Spleen (tissue), 11 donors: ENCODE measurements at regions not wholly inside any gene's neighbourhood (a gene's known extent, or its start where the extent isn't known, plus 50 kb on each side); places are given as distances from the start of the nearest gene placed in this dataset.
A peak's percentile ranks its signal among the peaks of the same experiment; 100 is the strongest.
"Not testable (repeated sequence)": the region's sequence is repeated elsewhere in the genome, so short reads cannot be mapped to it uniquely, and the experiment has no call there.

Experiments used
- DNase-seq: peaks from one replicate; pipeline ENCODE4 v3.0.0-alpha.2; 2020
- H3K27ac ChIP-seq, 8 donors: fragments of 200-600 bp; sonication (generic) in 7 of 8; 1 replicate in 4 of 8; 2 replicates in 4 of 8; pipeline versions ENCODE4 v1.5.0 to v1.8.0; 2016 to 2021; ENCODE audit warnings: inconsistent platforms in 4 of 8, mild to moderate bottlenecking in 4 of 8, moderate library complexity in 1 of 8
- H3K27me3 ChIP-seq, 7 donors: fragments of 200-600 bp; sonication (generic) in 6 of 7; replicated peaks in 1 of 7; 1 replicate in 4 of 7; 2 replicates in 3 of 7; pipeline versions ENCODE4 v1.5.0 to v1.8.0; 2016 to 2021; ENCODE audit warnings: inconsistent platforms in 3 of 7, mild to moderate bottlenecking in 1 of 7
- H3K36me3 ChIP-seq, 6 donors: fragments of 200-600 bp; sonication (generic) in 5 of 6; 1 replicate in 4 of 6; 2 replicates in 2 of 6; pipeline versions ENCODE4 v1.5.0 to v1.8.0; 2016 to 2021; ENCODE audit warnings: inconsistent platforms in 2 of 6
- H3K4me1 ChIP-seq, 6 donors: fragments of 200-600 bp; sonication (generic) in 5 of 6; 1 replicate in 3 of 6; 2 replicates in 3 of 6; pipeline versions ENCODE4 v1.5.0 to v1.8.0; 2016 to 2021; ENCODE audit warnings: inconsistent platforms in 3 of 6
- H3K4me3 ChIP-seq, 8 donors: fragments of 200-600 bp; sonication (generic) in 7 of 8; 1 replicate in 4 of 8; 2 replicates in 4 of 8; pipeline versions ENCODE4 v1.5.0 to v1.8.0; 2016 to 2021; ENCODE audit warnings: inconsistent platforms in 4 of 8, mild to moderate bottlenecking in 4 of 8, moderate library complexity in 2 of 8
- H3K9me3 ChIP-seq, 8 donors: fragments of 200-600 bp; sonication (generic) in 7 of 8; 1 replicate in 4 of 8; 2 replicates in 4 of 8; pipeline versions ENCODE4 v1.5.0 to v1.8.0; 2016 to 2021; ENCODE audit warnings: inconsistent platforms in 4 of 8
- POLR2A ChIP-seq, 3 donors: fragments of 450-650 bp; IDR thresholded peaks; one replicate each; pipeline ENCODE4 v1.5.1; 2017; ENCODE audit warnings: antibody characterized with exemption in 3 of 3, mild to moderate bottlenecking in 1 of 3
- POLR2AphosphoS5 ChIP-seq, 3 donors: sonication (generic); formaldehyde crosslinking; IDR thresholded peaks; one replicate each; pipeline ENCODE4 v1.5.1; 2017; ENCODE audit warnings: antibody characterized with exemption in 3 of 3
- WGBS, 5 donors: extraction: QIAGEN DNeasy Blood & Tissue Kit in 3 of 5; methylation state at CpG; one replicate each; pipeline versions ENCODE4 v1.1.5 to v1.1.7; 2013 to 2018; 5-methylcytosine and 5-hydroxymethylcytosine counted together
- intact Hi-C: fragments of 100-400 bp; cut with DNase I; formaldehyde crosslinking; loops from one replicate; pipeline ENCODE4 v1.15.0; 2023; ENCODE audit warnings: low total_unique reads
- TF ChIP-seq, protein P1 (sequence below), 11 experiments: fragments of 200-600 bp in 7 of 11; fragments of 450-650 bp in 4 of 11; sonication (generic) in 4 of 11; IDR thresholded peaks in 8 of 11; conservative IDR thresholded peaks in 3 of 11; 1 replicate in 7 of 11; 2 replicates in 4 of 11; pipeline versions ENCODE4 v1.4.0 to v1.8.0; 2016 to 2021; ENCODE audit warnings: antibody characterized with exemption in 11 of 11, inconsistent platforms in 4 of 11, mild to moderate bottlenecking in 1 of 11
- donor health status: healthy with polysubstance abuse.
- donor health status: DM: no; HTN: no; CAD: no; lungs with moderate emphysema.
- donor health status: DM: no; HTN: no; CAD: no.
- donor health status: Bipolar disorder and iron deficiency.
- donor health status: healthy.
- donor health status: DM: no; HTN: no; CAD: no.
- donor health status: DM: yes; HTN: yes; CAD: no.

DNA sequence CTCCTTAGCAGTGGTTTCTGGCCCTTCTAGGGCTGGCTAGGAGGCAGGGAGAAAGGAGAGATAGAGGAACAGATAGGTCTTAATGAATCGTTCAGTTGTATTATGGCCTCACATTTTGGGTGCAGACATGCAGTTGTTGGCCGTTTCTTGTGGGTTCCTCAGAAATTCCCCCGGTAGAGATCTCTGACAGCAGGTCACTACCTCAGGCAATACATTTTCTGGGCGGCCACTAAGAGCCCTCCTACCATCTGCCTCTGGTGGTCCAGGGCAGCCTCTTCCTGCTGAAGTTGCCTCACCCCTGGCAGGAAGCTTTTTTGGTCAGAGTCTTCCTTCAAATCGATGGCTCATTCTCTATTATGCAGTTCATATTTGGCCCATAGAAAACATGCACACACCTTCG is 266.1 kb downstream of the SV2B start:
- TF ChIP-seq POLR2AphosphoS5 (IDR thresholded peaks at IDR 0.05) = no peak
- no peak for TF ChIP-seq POLR2A (IDR thresholded peaks at IDR 0.05)
- TF ChIP-seq, protein P1, sequence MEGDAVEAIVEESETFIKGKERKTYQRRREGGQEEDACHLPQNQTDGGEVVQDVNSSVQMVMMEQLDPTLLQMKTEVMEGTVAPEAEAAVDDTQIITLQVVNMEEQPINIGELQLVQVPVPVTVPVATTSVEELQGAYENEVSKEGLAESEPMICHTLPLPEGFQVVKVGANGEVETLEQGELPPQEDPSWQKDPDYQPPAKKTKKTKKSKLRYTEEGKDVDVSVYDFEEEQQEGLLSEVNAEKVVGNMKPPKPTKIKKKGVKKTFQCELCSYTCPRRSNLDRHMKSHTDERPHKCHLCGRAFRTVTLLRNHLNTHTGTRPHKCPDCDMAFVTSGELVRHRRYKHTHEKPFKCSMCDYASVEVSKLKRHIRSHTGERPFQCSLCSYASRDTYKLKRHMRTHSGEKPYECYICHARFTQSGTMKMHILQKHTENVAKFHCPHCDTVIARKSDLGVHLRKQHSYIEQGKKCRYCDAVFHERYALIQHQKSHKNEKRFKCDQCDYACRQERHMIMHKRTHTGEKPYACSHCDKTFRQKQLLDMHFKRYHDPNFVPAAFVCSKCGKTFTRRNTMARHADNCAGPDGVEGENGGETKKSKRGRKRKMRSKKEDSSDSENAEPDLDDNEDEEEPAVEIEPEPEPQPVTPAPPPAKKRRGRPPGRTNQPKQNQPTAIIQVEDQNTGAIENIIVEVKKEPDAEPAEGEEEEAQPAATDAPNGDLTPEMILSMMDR (IDR thresholded peaks at IDR 0.05 in 8 of 11, conservative IDR thresholded peaks at IDR 0.05 in 3 of 11) = no peak
- H3K27ac ChIP-seq = no peak overlapping the region
- DNase-seq = no peak
- WGBS, 5 donors = 48 to 65% (median 52%) methylated on average over 6 of the region's 6 CpGs
- peaks cover 0 to 28% (median 17%) of the 10 kb centered on the region in 8 donors for H3K9me3 ChIP-seq
- H3K36me3 ChIP-seq = no peaks in the 10 kb centered on the region
- intact Hi-C loops = no loop called here
- H3K4me3 ChIP-seq = no peak overlapping the region
- H3K4me1 ChIP-seq = peaks cover 0 to 18% (median 10%) of the 10 kb centered on the region in 6 donors
- peaks cover 0 to 8% (median 0%) of the 10 kb centered on the region in 7 donors for H3K27me3 ChIP-seq

DNA sequence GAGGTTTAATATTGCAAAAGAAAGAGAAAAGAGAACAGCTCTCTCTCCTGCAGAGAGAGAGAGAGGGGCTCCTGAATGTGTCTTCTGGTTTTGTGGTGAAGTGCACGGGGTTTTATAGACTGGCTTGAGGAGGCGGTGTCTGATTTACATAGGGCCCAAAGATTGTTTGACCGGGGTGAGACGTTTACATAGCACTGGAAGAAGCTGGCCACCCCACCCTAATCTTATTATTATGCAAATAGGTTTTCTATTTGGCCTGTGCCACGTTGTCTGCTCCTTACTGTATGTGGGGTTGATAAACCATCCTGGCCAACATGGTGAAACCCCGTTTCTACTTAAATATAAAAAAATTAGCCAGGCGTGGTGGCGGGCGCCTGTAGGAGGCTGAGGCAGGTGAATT is 268.6 kb downstream of the SV2B start:
- no peak for DNase-seq
- WGBS, 5 donors = 61 to 82% (median 71%) methylated on average over 9 of the region's 9 CpGs
- Histone ChIP-seq H3K9me3 (peaks cover 0 to 41% (median 26%) of the 10 kb centered on the region in 8 donors), H3K27me3 (peaks cover 0 to 5% (median 0%) of the 10 kb centered on the region in 7 donors), H3K36me3 (no peaks in the 10 kb centered on the region), H3K4me1 (peaks cover 0 to 18% (median 10%) of the 10 kb centered on the region in 6 donors), H3K4me3 (no peak overlapping the region), H3K27ac (no peak overlapping the region)
- no peak for TF ChIP-seq POLR2A (IDR thresholded peaks at IDR 0.05)
- TF ChIP-seq POLR2AphosphoS5 (IDR thresholded peaks at IDR 0.05) = no peak
- TF ChIP-seq, protein P1 (IDR thresholded peaks at IDR 0.05 in 8 of 11, conservative IDR thresholded peaks at IDR 0.05 in 3 of 11) = no peak
- intact Hi-C loops = no loop called here

- peaks cover 0 to 18% (median 10%) of the 10 kb centered on the region in 6 donors for H3K4me1 ChIP-seq
- peak overlapping the region in 3 of 8 donors; percentile 8 to 22 (median 17) for H3K27ac ChIP-seq
- no peak overlapping the region for H3K4me3 ChIP-seq
- H3K9me3 ChIP-seq = peaks cover 0 to 33% (median 21%) of the 10 kb centered on the region in 8 donors
- H3K27me3 ChIP-seq = peaks cover 0 to 12% (median 0%) of the 10 kb centered on the region in 7 donors
- 13 to 33% (median 17%) methylated on average over 4 to 7 of the region's 7 CpGs for WGBS, 5 donors
- TF ChIP-seq, protein P1 (IDR thresholded peaks at IDR 0.05 in 8 of 11, conservative IDR thresholded peaks at IDR 0.05 in 3 of 11) = no peak
- TF ChIP-seq POLR2AphosphoS5 (IDR thresholded peaks at IDR 0.05) (no peak), POLR2A (IDR thresholded peaks at IDR 0.05) (no peak)
- no peak for DNase-seq
- intact Hi-C loops = no loop called here
- no peaks in the 10 kb centered on the region for H3K36me3 ChIP-seq
Observed at GRCh38 chr15:91369823-91370222, 269.8 kb downstream of the SV2B start.

DNA sequence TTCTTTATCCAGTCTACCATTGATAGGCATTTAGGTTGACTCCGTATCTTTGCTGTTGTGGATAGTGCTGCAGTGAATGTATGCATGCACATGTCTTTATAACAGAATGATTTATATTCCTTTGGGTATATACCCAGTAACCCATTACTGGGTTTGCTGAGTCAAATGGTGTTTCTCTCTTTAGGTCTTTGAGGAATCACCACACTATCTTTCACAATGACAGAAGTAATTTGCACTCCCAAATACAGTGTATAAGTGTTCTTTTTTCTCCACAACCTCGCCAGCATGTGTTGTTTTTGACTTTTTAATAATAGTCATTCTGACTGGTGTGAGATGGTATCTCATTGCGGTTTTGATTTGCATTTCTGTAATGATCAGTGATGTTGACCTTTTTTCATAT is 271.3 kb downstream of the SV2B start:
- H3K27ac ChIP-seq, H3K4me3 ChIP-seq, intact Hi-C loops, DNase-seq, H3K36me3 ChIP-seq: not testable (repeated sequence)
- Histone ChIP-seq H3K4me1 (peaks cover 0 to 18% (median 10%) of the 10 kb centered on the region in 6 donors), H3K9me3 (peaks cover 0 to 17% (median 8%) of the 10 kb centered on the region in 8 donors), H3K27me3 (peaks cover 0 to 15% (median 0%) of the 10 kb centered on the region in 7 donors)
- WGBS, 5 donors = 78 to 95% (median 89%) methylated on average over 3 of the region's 3 CpGs
